Hepatocyte (in vitro differentiated cells): ENCODE measurements at regions not wholly inside any gene's neighbourhood (a gene's known extent, or its start where the extent isn't known, plus 50 kb on each side); places are given as distances from the start of the nearest gene placed in this dataset.

Experiments used
- DNase-seq: peaks from one replicate; pipeline ENCODE4 v3.0.0-alpha.2; 2016; ENCODE audit warnings: low spot score
- H2AFZ ChIP-seq: fragments of 200-600 bp; sonication (generic); 2 replicates; pipeline ENCODE4 v1.6.0; 2016; ENCODE audit warnings: antibody characterized with exemption, mild to moderate bottlenecking
- H3K27ac ChIP-seq: fragments of 200-600 bp; sonication (generic); 2 replicates; pipeline ENCODE4 v1.5.1; 2016; ENCODE audit warnings: mild to moderate bottlenecking
- H3K27me3 ChIP-seq: fragments of 200-600 bp; sonication (generic); 2 replicates; pipeline ENCODE4 v1.6.1; 2016
- H3K36me3 ChIP-seq: fragments of 200-600 bp; sonication (generic); replicated peaks from 2 replicates; pipeline ENCODE4 v1.5.1; 2016; ENCODE audit warnings: low read depth; ENCODE audit not compliant: insufficient read depth
- H3K4me1 ChIP-seq: fragments of 200-600 bp; sonication (generic); 2 replicates; pipeline ENCODE4 v1.5.1; 2016; ENCODE audit warnings: mild to moderate bottlenecking, moderate library complexity; ENCODE audit not compliant: insufficient read depth
- H3K4me2 ChIP-seq: fragments of 200-600 bp; sonication (generic); 2 replicates; pipeline ENCODE4 v1.6.0; 2016
- H3K4me3 ChIP-seq: fragments of 200-600 bp; sonication (generic); 2 replicates; pipeline ENCODE4 v1.5.1; 2016; ENCODE audit warnings: mild to moderate bottlenecking
- H3K79me2 ChIP-seq: fragments of 200-600 bp; sonication (generic); 2 replicates; pipeline ENCODE4 v1.6.0; 2017; ENCODE audit warnings: mild to moderate bottlenecking
- H3K9me2 ChIP-seq: fragments of 200-600 bp; sonication (generic); replicated peaks from 2 replicates; pipeline ENCODE4 v1.6.0; 2017; ENCODE audit warnings: mild to moderate bottlenecking; ENCODE audit not compliant: insufficient read depth
- H3K9me3 ChIP-seq: fragments of 200-600 bp; sonication (generic); 2 replicates; pipeline ENCODE4 v1.5.1; 2016; ENCODE audit warnings: low read depth, mild to moderate bottlenecking
- H4K20me1 ChIP-seq: fragments of 200-600 bp; sonication (generic); 2 replicates; pipeline ENCODE4 v1.6.0; 2016; ENCODE audit warnings: mild to moderate bottlenecking; ENCODE audit not compliant: insufficient read depth, poor library complexity, severe bottlenecking
- CTCF ChIP-seq: fragments of 200-600 bp; sonication (generic); IDR thresholded peaks from 2 replicates; pipeline ENCODE4 v1.5.1; 2016; ENCODE audit warnings: antibody characterized with exemption, mild to moderate bottlenecking; ENCODE audit not compliant: poor library complexity
- EZH2 ChIP-seq: fragments of 200-600 bp; sonication (generic); IDR thresholded peaks from 2 replicates; pipeline ENCODE4 v1.6.1; 2016; ENCODE audit warnings: antibody characterized with exemption, mild to moderate bottlenecking, borderline replicate concordance
- EZH2phosphoT487 ChIP-seq: fragments of 200-600 bp; sonication (generic); IDR thresholded peaks from one replicate; pipeline ENCODE4 v1.6.1; 2018; ENCODE audit warnings: antibody characterized with exemption, mild to moderate bottlenecking, low read depth, moderate library complexity; ENCODE audit not compliant: unreplicated experiment, severe bottlenecking
- WGBS: methylation state at CpG from one replicate; pipeline ENCODE4 v1.1.6; 2016; ENCODE audit warnings: low lambda C conversion rate; ENCODE audit errors: missing lambda C conversion rate; 5-methylcytosine and 5-hydroxymethylcytosine counted together

- Histone ChIP-seq H3K9me3 (no peaks in the 10 kb centered on the region), H3K27ac (no peak overlapping the region), H3K79me2 (no peaks in the 10 kb centered on the region), H3K4me3 (no peak overlapping the region), H3K27me3 (peaks cover 9% of the 10 kb centered on the region), H3K4me2 (no peak overlapping the region), H2AFZ (no peak overlapping the region), H4K20me1 (no peaks in the 10 kb centered on the region), H3K36me3 (no peaks in the 10 kb centered on the region), H3K9me2 (no peaks in the 10 kb centered on the region), H3K4me1 (no peaks in the 10 kb centered on the region)
- WGBS: 82% methylated on average over 1 of the region's 1 CpG
- DNase-seq: no peak
- no peak for TF ChIP-seq EZH2
- no peak for TF ChIP-seq CTCF
- no peak for TF ChIP-seq EZH2phosphoT487
Measured at GRCh38 chr18:60577457-60577856, 204.9 kb upstream of the MC4R start.

- H3K4me1 ChIP-seq: no peaks in the 10 kb centered on the region
- H2AFZ ChIP-seq: no peak overlapping the region
- DNase-seq: no peak
- H3K27me3 ChIP-seq: no peaks in the 10 kb centered on the region
- H3K4me3 ChIP-seq: no peak overlapping the region
- no peaks in the 10 kb centered on the region for H3K9me3 ChIP-seq
- H3K27ac ChIP-seq: no peak overlapping the region
- H3K36me3 ChIP-seq: no peaks in the 10 kb centered on the region
- no peaks in the 10 kb centered on the region for H4K20me1 ChIP-seq
- no peak overlapping the region for H3K4me2 ChIP-seq
- no peaks in the 10 kb centered on the region for H3K9me2 ChIP-seq
- TF ChIP-seq EZH2phosphoT487 (no peak), CTCF (no peak), EZH2 (no peak)
- no peaks in the 10 kb centered on the region for H3K79me2 ChIP-seq
Measured at GRCh38 chr18:60585670-60586069, 213.1 kb upstream of the MC4R start.

GRCh38 chr18:60593249-60593648 lies 220.7 kb upstream of the MC4R start:
- H3K9me3 ChIP-seq: no peaks in the 10 kb centered on the region
- no peaks in the 10 kb centered on the region for H3K9me2 ChIP-seq
- H3K79me2 ChIP-seq: no peaks in the 10 kb centered on the region
- no peak overlapping the region for H3K4me2 ChIP-seq
- no peak overlapping the region for H3K27ac ChIP-seq
- no peaks in the 10 kb centered on the region for H4K20me1 ChIP-seq
- H2AFZ ChIP-seq: no peak overlapping the region
- DNase-seq: no peak
- H3K4me3 ChIP-seq: no peak overlapping the region
- no peak for TF ChIP-seq CTCF
- no peak for TF ChIP-seq EZH2phosphoT487
- no peak for TF ChIP-seq EZH2
- H3K27me3 ChIP-seq: no peaks in the 10 kb centered on the region
- no peaks in the 10 kb centered on the region for H3K36me3 ChIP-seq
- no peaks in the 10 kb centered on the region for H3K4me1 ChIP-seq
- WGBS: 70% methylated on average over 5 of the region's 5 CpGs

- Histone ChIP-seq H3K9me2 (no peaks in the 10 kb centered on the region), H3K27ac (no peak overlapping the region), H3K4me2 (no peak overlapping the region), H3K4me1 (no peaks in the 10 kb centered on the region), H2AFZ (no peak overlapping the region), H3K27me3 (no peaks in the 10 kb centered on the region), H3K79me2 (no peaks in the 10 kb centered on the region), H3K36me3 (no peaks in the 10 kb centered on the region), H4K20me1 (no peaks in the 10 kb centered on the region), H3K4me3 (no peak overlapping the region), H3K9me3 (no peaks in the 10 kb centered on the region)
- no peak for DNase-seq
- 74% methylated on average over 3 of the region's 3 CpGs for WGBS
- TF ChIP-seq EZH2 (no peak), EZH2phosphoT487 (no peak), CTCF (no peak)
Measured at GRCh38 chr18:60596928-60597327, 224.4 kb upstream of the MC4R start.
